Dermis microvascular lymphatic vessel endothelial cell (primary cell): ENCODE measurements at regions not wholly inside any gene's neighbourhood (a gene's known extent, or its start where the extent isn't known, plus 50 kb on each side); places are given as distances from the start of the nearest gene placed in this dataset.
A peak's percentile ranks its signal among the peaks of the same experiment; 100 is the strongest.

Experiments used
- DNase-seq, 2 donors: peaks; one replicate each; pipeline versions ENCODE4 v3.0.0 to v3.0.0-alpha.2; 2010; ENCODE audit warnings: low read depth in 2 of 2

DNA sequence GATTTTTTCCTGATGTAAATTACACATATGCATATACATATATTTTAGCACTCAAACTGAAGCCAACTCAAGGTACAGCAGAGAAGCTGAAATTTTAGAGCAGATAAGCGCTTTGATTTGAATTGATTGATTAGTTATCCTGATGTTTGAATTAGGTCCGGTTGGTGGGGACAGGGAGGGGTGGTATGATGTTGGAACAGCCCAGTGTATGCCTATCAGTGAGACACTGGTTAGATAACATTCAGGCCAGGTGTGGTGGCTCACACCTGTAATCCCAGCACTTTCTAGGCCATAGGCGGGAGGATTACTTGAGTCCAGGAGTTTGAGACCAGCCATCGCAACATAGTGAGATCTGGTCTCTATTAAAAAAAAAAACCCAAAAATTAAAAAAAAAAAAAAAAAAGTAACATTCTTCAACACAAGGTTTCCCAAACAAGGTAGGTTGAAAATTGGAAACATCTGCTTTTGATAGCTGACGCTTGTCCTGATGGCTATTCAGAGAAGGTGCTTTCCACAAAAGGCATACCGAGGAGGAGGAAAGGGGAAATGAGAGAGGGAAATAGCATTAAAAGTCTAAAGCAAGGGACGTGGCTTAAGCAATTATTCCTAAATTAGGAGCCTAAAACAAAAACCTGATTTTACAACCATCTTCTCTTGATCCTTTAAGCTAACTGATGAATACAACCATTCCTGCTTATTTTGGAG lies 288.4 kb upstream of the JARID2 start:
- DNase-seq: no peak

DNA sequence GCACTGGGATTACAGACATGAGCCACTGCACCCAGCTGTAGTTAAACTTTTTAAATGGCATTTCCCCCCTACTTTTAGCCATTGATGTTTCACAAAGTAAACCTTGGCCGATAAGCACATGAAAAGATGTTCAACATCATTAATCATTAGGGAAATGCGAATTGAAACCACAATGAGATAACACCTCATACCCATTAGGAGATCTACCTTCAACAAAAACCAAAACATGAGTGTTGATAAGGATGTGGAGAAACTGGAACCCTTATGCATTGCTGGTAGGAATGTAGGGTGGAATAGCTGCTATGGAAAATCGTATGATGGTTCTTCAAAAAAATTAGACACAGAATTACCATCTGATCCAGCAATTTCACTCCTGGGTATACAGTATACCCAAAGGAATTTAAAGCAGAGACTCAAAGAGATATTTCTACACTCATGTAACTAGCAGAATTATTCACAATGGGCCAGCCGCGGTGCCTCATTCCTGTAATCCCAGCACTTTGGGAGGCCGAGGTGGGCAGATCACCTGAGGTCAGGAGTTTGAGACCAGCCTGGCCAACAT lies 286.5 kb upstream of the JARID2 start:
- no peak for DNase-seq

DNA sequence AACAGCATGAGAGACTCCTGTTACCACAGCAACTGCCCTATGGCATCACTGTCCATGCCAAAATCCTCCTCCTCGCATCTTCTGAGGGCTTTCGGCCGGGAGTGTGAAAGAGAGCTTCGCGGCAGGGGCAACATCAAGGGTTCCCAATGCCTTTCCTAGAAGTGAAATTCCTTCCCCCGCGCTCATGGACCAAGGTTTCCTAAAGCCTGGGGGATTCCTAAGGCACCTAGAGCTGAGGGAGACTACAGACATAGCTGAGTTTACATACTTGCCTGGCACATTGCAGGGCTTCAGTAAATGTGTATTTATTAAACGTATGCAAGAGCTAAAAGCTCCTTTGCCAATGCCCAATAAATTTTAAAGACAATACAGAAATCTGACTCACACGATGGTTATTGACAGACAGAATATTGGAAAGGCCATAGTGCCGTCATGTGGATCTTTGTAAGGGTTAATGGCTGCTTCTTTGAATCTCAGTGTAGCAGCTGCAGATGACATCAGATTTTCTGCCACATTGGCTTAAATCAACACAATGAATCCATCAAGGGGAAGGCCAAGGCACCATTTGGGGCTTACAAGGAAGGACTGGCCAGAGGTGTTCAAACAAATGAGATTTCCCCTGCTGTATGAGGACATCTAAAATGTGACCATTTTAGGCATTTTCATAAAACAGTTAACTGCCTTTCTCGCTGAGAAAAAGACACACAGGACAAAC lies 281.2 kb upstream of the JARID2 start:
- DNase-seq: no peak

DNA sequence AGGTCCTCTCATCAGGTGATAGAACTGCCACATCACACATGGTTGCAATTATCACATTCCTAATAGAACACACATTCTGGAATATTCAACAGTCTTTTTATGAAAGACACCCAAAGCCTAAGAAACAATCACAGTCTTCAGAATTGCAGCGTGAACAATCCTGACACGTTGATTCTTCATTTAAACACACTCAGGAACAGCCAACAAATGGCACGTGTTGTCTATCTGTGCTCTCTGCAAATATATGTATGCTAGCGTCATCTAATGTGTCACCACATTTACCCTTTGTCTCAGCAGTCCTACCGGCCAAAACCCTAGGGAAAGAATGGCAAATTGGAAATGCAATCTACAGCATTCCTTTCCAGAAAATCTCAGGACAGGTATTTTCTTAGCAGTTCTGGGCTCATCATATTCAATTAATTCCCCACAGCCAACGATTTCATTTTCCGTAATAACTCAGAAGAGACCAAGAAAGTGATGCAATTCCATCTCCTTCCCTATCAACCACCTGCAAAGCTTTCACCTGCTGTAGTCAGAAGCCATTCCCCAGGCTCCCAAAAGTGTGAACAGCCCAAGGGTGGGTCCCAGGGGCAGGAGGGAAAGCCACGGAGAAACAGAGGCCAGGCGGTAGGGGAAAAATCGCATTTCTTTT lies 280.3 kb upstream of the JARID2 start:
- DNase-seq: no peak

DNA sequence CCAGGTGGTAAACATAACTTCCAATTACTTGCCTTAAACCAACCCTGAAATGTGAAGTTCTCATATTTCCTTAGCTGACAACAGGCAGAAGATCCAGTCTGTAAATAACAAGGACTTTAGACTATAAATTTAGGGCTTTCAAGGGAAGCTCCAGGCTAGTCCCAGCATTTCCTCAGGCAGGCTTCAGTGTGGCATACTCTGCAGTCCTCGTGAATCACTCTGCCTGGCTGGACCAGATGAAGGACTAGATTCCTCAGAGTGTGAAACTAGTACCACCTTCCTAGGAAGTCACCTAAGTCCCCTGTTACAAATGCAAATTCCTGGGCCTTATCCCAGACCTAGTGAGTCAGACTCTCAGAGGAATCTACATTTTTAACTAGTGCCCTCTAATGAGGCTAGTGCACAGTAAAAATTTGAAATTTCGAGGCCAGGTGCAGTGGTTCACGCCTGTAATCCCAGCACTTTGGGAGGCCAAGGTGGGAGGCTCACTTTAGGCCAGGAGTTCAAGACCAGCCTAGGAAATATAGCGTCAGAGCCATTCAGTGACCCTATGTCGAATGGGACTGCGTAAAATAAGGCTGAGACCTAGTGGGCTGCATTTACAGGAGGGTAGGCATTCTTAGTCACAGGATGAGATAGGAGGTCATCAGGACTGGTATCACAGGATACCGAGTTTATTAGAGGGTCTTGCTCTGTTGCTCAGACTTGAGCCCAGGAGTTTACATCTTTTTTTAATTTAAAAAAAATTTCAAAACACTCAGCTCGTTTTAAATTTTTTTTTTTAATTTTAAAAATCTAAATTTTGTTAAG lies 279.6 kb upstream of the JARID2 start:
- DNase-seq: no peak

DNA sequence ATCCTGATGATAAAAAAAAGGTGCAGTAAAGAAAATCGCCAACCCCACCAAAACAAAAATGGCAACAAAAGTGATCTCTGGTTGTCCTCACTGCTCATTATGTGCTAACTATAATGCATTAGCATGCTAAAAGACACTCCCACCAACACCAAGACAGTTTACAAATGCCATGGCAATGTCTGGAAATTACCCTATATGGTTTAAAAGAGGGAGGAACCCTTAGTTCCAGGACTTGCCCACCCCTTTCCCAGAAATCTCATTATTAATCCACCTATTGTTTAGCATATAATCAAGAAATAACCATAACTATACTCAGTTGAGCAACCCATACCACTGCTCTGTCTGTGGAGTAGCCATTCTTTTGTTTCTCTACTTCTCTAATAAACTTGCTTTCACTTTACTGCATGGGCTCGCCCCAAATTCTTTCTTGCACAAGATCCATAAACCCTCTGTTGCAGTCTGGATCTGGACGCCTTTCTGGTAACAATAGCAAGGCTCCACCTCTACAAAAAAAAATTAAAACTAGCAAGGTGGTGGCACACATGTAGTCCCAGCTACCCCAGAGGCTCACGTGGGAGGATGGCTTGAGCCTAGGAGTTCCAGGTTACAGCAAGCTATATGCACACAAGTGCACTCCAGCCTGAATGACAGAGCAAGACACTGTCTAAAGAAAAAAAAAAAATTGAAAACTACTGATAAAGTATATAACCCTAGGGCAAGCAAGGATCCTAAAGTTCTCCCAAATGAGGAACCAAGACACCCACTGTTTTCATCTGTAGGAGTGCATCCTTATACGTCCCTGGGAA lies 278.8 kb upstream of the JARID2 start:
- no peak for DNase-seq

DNA sequence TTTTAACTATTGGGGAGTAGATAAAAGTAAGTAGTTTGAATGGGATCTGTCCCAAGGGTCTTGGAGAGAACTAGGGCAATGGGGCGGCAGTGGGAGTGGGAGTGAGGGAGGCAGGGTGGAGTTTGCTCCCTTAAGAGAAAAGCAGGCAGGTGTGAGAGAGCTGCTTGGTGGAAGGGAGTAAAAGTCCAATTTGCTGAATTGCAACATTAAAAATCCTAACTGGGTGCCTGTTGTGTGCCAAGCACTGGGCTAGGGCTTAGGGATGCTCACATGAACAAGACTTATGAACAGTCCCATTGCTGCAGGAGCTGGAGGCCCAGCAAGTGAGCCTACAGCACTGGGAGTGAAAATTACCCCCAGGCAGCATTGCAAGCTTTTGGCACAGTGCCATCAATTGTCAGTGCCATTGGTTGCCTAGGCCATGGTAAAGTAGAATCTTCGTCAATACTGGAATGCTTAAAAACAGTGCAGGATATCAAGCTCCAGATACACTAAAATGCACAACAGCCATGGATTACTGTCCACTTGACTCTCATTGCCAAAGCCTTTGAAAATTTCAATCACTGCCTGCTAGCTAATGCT lies 277.7 kb upstream of the JARID2 start:
- peak in 1 of 2 donors; percentile 7 for DNase-seq

DNA sequence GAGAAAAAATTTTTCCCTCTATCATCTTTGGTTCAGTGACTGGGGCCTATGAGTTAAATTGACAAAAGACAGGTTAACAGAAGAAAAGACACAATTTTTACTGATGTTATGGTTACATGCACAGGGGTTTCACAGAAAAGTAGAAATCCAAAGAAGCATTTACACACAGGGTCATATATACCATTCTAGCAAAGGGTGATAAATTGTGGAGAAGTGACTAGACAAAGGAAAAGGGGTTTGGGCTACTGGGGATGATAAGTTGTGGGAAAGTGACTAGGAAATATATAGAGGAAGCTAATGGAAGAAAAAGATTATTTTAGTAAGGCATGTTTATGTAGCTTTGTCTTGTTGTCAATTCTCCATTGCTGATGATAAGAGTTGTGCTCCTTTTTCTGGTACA lies 276.7 kb upstream of the JARID2 start:
- DNase-seq: no peak

DNA sequence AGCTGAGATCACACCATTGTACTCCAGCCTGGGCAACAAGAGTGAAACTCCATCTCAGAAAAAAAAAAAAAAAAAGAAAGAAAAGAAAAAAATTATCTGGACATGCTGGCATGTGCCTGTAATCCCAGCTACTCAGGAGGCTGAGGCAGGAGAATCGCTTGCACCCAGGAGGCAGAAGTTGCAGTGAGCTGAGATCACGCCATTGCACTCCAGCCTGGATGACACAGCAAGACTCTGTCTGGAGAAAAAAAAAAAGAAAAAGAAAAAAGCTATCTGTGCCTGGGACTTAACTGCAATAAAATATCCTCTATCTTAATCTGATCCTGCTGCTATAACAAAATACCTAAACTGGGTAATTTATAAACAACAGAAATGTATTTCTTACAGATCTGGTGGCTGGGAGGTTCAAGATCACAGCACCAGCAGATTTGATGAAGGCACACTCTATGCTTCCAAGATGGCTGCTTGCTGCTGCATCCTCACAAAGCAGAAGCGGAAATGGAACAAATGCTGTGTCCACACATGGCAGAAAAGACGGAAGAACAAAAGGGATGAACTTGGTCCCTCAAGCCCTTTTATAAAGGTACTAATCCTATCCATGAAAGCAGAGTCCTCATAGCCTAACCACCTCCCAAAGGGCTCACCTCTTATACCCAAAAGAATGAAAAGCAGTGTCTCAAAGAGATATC lies 273.3 kb upstream of the JARID2 start:
- DNase-seq: no peak

DNA sequence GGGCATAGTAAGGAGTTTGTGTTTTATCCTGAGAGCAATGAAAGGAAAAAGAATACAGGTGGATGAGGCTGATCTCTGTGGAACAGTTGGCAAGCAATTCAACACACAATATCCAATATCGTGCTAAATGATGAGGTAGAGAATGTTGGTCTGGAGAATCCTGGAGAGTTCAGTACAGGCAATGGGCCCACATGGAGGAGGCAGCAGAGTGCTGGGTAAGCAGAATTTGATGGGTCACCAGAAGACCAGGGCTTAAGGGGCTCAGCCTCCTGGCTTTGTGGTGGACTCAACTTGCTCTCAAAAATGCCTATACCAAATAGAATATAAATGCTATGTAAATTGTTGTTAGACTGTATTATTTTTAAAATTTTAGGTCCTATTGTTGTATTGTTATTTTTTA lies 271.5 kb upstream of the JARID2 start:
- no peak for DNase-seq

DNA sequence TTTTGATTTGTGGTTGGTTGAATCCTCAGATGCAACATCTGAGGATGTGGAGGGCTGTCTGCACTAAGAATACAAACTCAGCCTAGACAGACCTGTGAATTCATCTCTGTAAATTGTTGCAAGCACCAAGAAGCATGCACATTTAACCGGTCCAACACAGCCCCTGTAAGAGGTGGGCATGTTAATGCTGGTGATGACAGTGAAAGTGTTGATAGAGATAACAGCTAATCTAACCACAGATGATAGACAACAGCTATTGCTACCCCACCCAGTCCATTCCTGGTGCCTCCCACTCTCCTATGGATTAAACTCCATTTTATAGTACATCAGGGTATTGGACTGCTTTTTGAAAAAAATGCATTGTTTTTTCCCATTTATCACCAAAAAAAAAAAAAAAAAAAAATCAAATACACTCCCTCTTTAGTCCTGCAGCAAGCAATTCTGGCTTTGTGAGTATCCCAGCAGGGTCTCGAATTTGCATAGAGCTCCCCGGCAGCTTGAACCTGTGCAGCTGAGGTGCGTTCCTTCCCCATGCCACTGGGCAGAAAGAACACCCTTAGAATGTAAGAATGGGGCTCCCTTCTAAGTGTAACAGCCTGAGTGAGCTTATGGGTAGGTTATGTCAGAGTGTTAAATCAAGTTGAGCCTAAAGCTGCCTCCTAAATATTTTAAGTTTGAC lies 270.9 kb upstream of the JARID2 start:
- DNase-seq: no peak

DNA sequence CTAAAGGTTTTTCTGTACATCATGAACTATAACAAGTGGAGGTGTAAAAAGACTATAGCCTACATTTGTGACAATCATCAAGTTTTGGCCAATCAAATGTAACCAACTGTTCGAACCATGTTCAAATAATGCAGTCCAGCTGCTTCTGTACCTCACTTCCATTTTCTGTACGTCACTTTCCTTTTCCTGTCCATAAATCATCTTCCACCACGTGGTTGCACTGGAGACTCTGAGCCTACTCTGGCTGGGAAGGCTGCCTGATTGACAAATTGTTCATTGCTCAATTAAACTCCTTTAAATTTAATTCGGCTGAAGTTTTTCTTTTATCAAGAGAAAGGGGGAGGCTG lies 270.4 kb upstream of the JARID2 start:
- DNase-seq: no peak

DNA sequence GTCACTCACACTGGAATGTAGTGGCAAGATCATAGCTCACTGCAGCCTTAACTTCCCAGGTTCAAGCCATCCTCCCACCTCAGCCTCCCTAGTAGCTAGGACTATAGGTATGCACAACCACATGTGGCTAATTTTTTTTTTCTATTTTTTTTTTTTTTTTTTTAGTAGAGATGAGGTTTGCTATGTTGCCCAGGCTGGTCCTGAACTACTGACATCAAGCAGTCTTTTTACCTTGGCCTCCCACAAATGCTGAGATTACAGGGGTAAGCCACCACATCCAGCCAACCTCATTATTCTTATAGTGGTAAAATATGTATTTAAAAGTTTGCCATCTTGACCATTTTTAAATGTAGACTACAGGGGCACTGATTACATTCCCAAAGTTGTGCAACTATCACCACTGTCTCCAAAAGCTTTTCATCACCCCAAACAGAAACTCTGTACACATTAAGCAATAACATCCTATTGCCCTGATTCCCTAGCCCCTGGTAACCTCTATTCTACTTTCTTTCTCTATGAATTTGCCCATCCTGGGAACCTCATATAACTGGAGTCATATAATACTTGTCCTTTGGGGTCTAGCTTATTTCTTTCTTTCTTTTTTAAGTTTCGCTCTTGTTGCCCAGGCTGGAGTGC lies 268.0 kb upstream of the JARID2 start:
- no peak for DNase-seq

DNA sequence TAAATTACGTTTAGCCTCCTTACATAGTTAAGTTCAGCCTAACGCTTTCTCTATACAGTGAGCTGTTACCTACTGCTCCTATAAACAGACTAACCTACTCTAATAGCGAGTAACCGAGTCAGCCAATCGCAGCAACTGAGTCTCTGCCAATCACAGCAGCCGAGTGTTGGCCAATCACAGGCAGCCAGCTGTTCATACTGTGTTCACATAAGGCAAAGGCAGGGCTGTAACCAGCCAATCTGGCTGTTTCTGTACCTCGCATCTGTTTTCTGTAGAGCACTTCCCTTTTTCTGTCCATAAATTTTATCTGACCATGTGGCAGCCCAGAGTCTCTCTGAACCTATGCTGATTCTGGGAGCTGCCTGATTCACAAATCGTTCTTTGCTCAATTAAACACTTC lies 263.9 kb upstream of the JARID2 start:
- no peak for DNase-seq

DNA sequence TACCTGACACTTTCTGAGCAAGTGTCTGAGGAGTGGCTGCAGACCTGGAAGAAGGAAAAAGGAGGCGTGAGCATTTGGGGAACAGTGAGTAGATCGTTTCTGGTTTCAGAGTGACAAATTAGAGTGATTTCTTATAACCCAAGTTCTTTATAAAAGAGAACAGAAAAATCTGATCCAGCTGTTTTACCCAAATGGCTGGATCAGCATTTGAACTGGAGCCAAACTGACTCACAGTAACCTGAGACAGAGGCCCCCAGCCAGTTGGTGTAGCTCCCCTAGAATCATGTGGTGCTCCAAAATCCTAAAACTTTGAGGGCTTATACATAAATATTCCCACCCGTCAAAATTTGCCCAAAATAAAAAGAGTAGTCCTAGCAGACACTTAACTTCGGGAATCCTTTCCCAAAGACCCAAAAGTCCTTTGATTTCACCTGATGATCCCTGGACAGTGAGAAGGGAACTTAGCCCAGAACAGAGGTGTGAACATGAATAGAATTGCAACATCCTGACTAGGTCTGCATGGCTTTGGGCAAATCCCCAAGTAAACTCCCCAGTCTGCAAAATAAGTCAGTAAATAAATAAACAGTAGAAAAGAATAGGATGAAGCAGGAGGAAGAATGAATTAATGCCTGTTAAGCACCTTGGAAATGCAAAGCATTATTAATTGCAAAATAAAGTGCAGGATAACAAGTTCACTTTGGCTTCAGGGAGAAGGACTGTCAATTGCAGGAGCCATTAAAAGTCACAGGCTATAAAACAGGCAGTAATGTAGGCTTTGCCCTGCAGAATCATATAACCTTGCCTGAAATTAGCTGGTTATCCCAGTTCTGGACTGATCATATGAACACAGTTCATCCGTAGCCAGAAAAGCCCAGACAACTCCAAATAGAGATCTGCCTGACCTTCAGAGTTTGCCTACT lies 262.0 kb upstream of the JARID2 start:
- DNase-seq: no peak

DNA sequence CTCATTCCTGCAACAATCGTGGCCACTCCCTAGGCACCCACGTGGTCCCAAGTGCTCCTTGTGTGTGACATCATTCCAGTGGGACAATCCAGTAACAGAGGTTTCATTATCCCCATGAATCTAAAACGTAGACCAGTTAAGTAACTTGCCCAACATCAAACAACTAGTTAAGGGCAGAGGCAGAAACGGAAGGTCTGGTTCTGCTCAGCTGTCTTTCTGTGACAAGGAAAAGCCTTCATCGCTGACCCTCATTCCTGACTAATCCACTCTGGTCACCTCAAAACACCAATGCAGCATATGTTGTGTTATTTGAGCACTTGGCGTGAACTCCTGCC lies 261.4 kb upstream of the JARID2 start:
- no peak for DNase-seq

DNA sequence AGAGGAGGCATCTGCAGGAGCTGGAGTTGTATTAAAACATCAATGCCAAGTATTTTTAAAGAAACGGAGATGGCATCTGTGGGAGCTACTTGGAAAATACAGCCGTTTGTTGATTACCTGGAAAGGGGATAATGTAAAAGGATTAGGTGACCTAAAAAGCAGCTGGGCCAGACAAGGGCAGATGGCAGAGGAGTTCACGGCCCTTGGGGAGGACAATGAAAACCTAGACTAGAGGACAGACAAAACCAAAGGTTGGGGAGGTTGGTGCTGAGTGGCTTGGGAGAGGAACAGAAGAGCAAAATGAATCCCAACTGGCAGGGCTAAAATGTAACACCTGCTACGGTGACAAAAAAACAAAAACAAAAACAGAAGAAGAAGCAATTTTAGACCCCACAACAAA lies 260.5 kb upstream of the JARID2 start:
- no peak for DNase-seq

DNA sequence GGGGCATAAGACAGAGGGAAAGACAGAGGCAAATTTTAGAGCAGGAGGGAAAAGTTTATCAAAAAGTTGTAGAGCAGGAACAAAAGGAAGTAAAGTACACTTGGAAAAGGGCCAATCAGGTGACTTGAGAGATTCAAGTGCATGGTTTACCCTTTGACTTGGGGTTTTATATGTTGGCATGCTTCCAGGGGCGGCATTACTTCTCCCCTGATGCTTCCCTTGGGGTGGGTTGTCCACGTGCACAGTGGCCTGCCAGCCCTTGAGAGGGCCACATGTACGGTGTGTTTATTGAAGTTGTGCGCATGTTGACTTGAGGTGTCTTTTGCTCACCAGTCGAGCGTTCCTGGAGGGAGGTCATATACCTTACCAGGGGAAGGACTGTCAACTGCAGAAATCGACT lies 259.5 kb upstream of the JARID2 start:
- DNase-seq: no peak
